ENCODE measurements at regions not wholly inside any gene's neighbourhood (a gene's known extent, or its start where the extent isn't known, plus 50 kb on each side); places are given as distances from the start of the nearest gene placed in this dataset.

GRCh38 chr16:56067406-56067805 lies 123.9 kb upstream of the GNAO1 start:
- DNase-seq = no peak
- Histone ChIP-seq H3K36me3 (ENCODE audit: control insufficient read depth in 2 of 3, insufficient read depth in 3 of 3, low read length in 3 of 3) (no peaks in the 10 kb centered on the region), H3K4me3 (ENCODE audit: low read length in 3 of 3) (no peak overlapping the region), H3K27me3 (ENCODE audit: control insufficient read depth, insufficient read depth, low read length) (no peaks in the 10 kb centered on the region), H3K9me3 (ENCODE audit: control insufficient read depth in 2 of 3, insufficient read depth in 1 of 3, low read length in 3 of 3) (no peaks in the 10 kb centered on the region), H3K27ac (ENCODE audit: low read depth in 2 of 2, low read length in 2 of 2) (no peak overlapping the region), H3K4me1 (ENCODE audit: control insufficient read depth in 2 of 3, insufficient read depth in 2 of 3, low read depth in 1 of 3, low read length in 3 of 3) (no peaks in the 10 kb centered on the region), H3K9ac (ENCODE audit: low read length in 3 of 3) (no peak overlapping the region)
- TF ChIP-seq, protein P1, sequence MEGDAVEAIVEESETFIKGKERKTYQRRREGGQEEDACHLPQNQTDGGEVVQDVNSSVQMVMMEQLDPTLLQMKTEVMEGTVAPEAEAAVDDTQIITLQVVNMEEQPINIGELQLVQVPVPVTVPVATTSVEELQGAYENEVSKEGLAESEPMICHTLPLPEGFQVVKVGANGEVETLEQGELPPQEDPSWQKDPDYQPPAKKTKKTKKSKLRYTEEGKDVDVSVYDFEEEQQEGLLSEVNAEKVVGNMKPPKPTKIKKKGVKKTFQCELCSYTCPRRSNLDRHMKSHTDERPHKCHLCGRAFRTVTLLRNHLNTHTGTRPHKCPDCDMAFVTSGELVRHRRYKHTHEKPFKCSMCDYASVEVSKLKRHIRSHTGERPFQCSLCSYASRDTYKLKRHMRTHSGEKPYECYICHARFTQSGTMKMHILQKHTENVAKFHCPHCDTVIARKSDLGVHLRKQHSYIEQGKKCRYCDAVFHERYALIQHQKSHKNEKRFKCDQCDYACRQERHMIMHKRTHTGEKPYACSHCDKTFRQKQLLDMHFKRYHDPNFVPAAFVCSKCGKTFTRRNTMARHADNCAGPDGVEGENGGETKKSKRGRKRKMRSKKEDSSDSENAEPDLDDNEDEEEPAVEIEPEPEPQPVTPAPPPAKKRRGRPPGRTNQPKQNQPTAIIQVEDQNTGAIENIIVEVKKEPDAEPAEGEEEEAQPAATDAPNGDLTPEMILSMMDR (IDR thresholded peaks at IDR 0.05; ENCODE audit: borderline replicate concordance, extremely low read depth, insufficient read depth) = no peak
- intact Hi-C loops (cut with DNase I) = no loop called here
- no peak for FAIRE-seq

GRCh38 chr16:56066617-56067016 lies 124.7 kb upstream of the GNAO1 start:
- FAIRE-seq (no peak), DNase-seq (no peak)
- intact Hi-C loops (cut with DNase I) = no loop called here
- Histone ChIP-seq H3K4me3 (ENCODE audit: low read length in 3 of 3) (no peak overlapping the region), H3K27ac (ENCODE audit: low read depth in 2 of 2, low read length in 2 of 2) (no peak overlapping the region), H3K36me3 (ENCODE audit: control insufficient read depth in 2 of 3, insufficient read depth in 3 of 3, low read length in 3 of 3) (no peaks in the 10 kb centered on the region), H3K9ac (ENCODE audit: low read length in 3 of 3) (no peak overlapping the region), H3K9me3 (ENCODE audit: control insufficient read depth in 2 of 3, insufficient read depth in 1 of 3, low read length in 3 of 3) (no peaks in the 10 kb centered on the region), H3K4me1 (ENCODE audit: control insufficient read depth in 2 of 3, insufficient read depth in 2 of 3, low read depth in 1 of 3, low read length in 3 of 3) (no peaks in the 10 kb centered on the region), H3K27me3 (ENCODE audit: control insufficient read depth, insufficient read depth, low read length) (no peaks in the 10 kb centered on the region)
- TF ChIP-seq, protein P1 (IDR thresholded peaks at IDR 0.05; ENCODE audit: borderline replicate concordance, extremely low read depth, insufficient read depth) = no peak

- H3K4me1 ChIP-seq (ENCODE audit: control insufficient read depth in 2 of 3, insufficient read depth in 2 of 3, low read depth in 1 of 3, low read length in 3 of 3) = no peaks in the 10 kb centered on the region
- FAIRE-seq = no peak
- no peaks in the 10 kb centered on the region for H3K36me3 ChIP-seq (ENCODE audit: control insufficient read depth in 2 of 3, insufficient read depth in 3 of 3, low read length in 3 of 3)
- H3K9ac ChIP-seq (ENCODE audit: low read length in 3 of 3) = no peak overlapping the region
- no peaks in the 10 kb centered on the region for H3K9me3 ChIP-seq (ENCODE audit: control insufficient read depth in 2 of 3, insufficient read depth in 1 of 3, low read length in 3 of 3)
- no peak overlapping the region for H3K4me3 ChIP-seq (ENCODE audit: low read length in 3 of 3)
- no peak for DNase-seq
- intact Hi-C loops (cut with DNase I) = no loop called here
- no peaks in the 10 kb centered on the region for H3K27me3 ChIP-seq (ENCODE audit: control insufficient read depth, insufficient read depth, low read length)
- TF ChIP-seq, protein P1 (IDR thresholded peaks at IDR 0.05; ENCODE audit: borderline replicate concordance, extremely low read depth, insufficient read depth) = no peak
- no peak overlapping the region for H3K27ac ChIP-seq (ENCODE audit: low read depth in 2 of 2, low read length in 2 of 2)
These were observed 128.2 kb upstream of the GNAO1 start for GRCh38 chr16:56063111-56063510.

DNA sequence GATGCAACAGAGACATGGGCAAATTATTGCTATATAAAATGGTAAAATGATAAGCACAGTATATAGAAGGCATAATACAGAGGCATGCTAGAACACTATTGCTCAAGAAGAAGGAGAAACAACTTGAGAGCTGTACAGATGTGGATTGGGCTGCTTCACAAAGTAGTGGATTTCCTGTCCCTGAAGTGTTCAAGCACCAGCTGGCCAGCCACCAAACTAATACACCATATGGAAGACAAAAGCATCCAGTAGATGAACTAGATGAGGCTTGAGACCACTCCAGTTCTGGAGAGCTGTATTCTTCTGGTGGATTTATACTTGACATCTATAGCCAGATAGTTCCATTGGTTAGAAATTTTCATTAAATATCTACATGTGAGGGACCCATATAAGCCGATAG lies 134.1 kb upstream of the GNAO1 start:
- Histone ChIP-seq H3K27ac (ENCODE audit: low read depth in 2 of 2, low read length in 2 of 2) (no peak overlapping the region), H3K4me3 (ENCODE audit: low read length in 3 of 3) (no peak overlapping the region), H3K9me3 (ENCODE audit: control insufficient read depth in 2 of 3, insufficient read depth in 1 of 3, low read length in 3 of 3) (no peaks in the 10 kb centered on the region), H3K4me1 (ENCODE audit: control insufficient read depth in 2 of 3, insufficient read depth in 2 of 3, low read depth in 1 of 3, low read length in 3 of 3) (no peaks in the 10 kb centered on the region), H3K36me3 (ENCODE audit: control insufficient read depth in 2 of 3, insufficient read depth in 3 of 3, low read length in 3 of 3) (no peaks in the 10 kb centered on the region), H3K27me3 (ENCODE audit: control insufficient read depth, insufficient read depth, low read length) (no peaks in the 10 kb centered on the region), H3K9ac (ENCODE audit: low read length in 3 of 3) (no peak overlapping the region)
- TF ChIP-seq, protein P1 (IDR thresholded peaks at IDR 0.05; ENCODE audit: borderline replicate concordance, extremely low read depth, insufficient read depth) = no peak
- DNase-seq (no peak), FAIRE-seq (no peak)
- intact Hi-C loops (cut with DNase I) = no loop called here

Data from kidney (tissue), 13 donors.